22Rv1 (cell line): ENCODE measurements at regions not wholly inside any gene's neighbourhood (a gene's known extent, or its start where the extent isn't known, plus 50 kb on each side); places are given as distances from the start of the nearest gene placed in this dataset.

Experiments used
- ZFX ChIP-seq: fragments of 450-650 bp; IDR thresholded peaks from 2 replicates; pipeline ENCODE4 v1.6.1; 2017; ENCODE audit warnings: antibody characterized with exemption, borderline replicate concordance
- TF ChIP-seq, protein P1 (sequence below): fragments of 450-650 bp; IDR thresholded peaks from 2 replicates; pipeline ENCODE4 v1.5.1; 2017; ENCODE audit warnings: mild to moderate bottlenecking

DNA sequence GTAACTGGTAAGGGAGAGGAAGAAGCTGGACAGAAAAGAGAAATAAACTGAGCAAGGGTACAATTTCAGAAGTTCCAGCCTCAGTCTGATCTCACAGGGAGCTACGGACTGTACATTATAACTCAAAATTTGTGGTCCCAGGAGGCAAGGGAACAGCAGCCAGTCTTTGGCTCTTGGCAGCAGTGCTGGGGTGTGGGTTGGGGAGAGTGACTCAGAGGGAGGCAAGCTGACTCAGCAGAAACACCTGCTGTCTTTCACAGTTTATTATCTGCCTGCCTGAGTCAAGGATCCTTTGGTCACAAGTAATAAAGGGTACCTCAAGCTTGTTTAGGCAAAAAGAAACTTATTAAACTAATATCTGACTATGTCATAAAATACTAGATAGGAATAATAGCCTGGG, 73.5 kb upstream of the KIF2B start:
- TF ChIP-seq, protein P1, sequence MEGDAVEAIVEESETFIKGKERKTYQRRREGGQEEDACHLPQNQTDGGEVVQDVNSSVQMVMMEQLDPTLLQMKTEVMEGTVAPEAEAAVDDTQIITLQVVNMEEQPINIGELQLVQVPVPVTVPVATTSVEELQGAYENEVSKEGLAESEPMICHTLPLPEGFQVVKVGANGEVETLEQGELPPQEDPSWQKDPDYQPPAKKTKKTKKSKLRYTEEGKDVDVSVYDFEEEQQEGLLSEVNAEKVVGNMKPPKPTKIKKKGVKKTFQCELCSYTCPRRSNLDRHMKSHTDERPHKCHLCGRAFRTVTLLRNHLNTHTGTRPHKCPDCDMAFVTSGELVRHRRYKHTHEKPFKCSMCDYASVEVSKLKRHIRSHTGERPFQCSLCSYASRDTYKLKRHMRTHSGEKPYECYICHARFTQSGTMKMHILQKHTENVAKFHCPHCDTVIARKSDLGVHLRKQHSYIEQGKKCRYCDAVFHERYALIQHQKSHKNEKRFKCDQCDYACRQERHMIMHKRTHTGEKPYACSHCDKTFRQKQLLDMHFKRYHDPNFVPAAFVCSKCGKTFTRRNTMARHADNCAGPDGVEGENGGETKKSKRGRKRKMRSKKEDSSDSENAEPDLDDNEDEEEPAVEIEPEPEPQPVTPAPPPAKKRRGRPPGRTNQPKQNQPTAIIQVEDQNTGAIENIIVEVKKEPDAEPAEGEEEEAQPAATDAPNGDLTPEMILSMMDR, result no peak
- TF ChIP-seq ZFX, result no peak
